GM21526 (cell line): ENCODE measurements at regions not wholly inside any gene's neighbourhood (a gene's known extent, or its start where the extent isn't known, plus 50 kb on each side); places are given as distances from the start of the nearest gene placed in this dataset.

Experiments used
- ATAC-seq: cut with Tn5 transposase; IDR thresholded peaks from one replicate; pipeline ENCODE4 v1.9.1; 2021; ENCODE audit warnings: moderate library complexity; ENCODE audit not compliant: unreplicated experiment, low FRiP score

DNA sequence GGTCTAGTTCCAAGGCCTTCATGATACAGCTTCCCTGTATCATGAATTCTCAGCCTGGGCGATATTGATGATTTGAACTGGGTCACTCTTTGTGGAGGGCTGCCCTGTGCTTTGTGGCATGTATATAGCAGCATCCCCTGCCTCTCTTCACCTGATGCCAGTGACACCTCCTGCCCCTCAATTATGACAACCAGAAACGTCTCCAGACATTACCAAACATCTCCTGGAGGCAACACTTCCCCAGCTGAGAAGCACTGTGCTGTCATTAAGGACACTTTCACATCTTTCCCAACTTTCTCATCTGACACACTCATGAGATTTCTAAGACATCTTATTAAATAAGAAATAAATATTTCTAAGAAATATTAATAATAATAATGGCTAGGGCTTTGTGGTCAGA lies 315.3 kb downstream of the BCL11B start:
- no peak for ATAC-seq

DNA sequence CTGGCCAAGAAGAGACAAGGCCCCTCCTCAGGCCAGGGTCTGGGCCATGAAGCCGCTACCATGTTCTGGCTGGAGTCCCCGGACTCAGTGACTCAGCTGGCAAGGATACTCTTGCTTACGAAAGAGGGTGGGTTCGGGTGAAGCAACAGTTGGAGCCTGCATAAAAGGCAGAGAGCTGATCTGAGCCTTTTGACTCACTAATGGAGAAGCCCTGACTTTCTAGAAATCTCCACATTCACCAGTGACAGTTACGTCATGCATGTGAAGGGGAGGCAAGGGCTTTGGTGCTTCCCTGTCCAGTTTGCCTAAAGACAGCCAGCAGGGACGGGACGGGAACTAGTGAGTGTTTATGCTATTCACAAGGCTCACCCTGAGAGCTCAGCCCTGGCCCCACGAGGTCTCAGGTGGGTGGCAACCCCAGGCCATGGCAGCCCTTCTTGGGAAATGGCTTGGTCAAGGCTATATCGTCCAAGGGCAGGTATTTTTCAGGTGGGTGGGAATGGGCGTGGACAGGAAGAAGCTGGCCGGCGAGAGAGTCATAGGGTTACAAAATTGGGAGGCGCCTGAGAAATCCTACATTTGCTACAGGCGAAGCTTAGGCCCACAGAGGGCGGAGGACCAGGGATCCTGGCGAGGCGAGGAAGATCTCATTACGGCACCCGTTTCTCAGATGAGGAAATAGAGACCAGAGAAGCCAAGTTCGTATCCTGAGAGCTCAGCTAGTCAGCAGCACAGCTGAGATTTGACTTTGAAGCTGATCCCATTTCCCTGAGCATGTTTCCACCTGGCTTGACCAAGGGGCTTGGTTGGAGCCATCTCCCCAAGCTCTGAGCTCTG lies 314.6 kb downstream of the BCL11B start:
- no peak for ATAC-seq

DNA sequence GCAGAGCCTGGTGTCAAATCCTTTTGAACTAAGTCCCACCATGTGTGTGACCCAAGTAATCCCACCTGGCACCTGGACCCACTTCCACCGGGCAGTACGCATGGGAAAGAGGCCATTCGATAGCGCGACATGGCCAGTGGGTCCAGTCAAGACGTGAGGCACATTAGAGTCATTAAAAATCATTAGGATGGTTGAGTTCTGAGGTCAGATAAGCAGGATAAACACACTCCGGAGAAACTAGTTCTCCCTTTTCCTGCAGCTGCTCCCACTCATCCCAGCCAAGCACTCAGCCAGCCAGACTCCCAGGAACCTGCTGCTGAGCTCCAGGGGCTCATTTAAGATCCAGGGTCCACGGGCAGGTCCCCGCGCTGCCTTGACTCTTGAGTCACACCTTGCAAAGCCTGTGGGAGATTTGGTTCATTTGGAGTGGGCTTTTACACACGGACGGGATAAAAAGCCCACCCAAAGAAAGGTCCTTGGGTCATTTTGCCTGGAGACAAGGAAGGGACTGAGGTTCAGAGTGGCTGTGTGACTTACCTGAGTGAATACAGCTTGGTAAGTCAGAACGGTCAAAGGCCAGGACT lies 313.9 kb downstream of the BCL11B start:
- no peak for ATAC-seq

DNA sequence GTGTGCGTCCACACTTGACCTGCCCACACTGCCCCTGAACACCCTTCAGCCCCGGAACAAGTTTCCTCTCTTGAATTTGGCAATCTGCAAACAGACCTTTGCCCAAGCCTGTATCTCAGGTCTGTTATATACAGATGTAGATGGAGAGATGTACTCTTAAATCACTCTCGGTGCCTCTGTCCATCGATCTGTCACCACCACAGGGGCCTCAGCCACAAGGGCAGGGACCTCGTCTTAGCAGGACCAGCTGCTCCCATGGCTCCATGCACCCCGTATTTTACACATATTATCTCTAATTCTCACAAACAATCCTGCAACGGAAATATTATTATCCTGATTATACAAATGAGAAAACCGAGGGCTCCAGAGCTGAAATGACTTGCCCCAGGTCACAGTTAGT lies 313.4 kb downstream of the BCL11B start:
- no peak for ATAC-seq

DNA sequence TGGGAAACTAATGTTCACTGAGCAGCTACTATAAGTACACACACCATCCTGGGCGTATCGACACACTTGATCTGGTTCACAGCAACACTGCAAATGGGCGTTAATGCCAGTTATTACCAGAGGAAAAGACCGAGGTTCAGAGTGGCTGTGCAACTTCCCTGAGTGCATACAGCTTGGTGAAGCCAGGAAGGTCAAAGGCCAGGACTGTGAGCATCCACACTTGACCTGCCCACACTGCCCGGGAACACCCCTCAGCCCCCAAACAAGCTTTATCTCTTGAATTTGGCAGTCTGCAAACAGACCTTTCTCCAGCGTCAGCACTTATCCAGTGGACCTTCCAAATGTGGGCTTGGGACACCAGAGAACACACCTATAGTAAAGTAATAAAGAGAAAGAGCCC lies 312.6 kb downstream of the BCL11B start:
- ATAC-seq = no peak

DNA sequence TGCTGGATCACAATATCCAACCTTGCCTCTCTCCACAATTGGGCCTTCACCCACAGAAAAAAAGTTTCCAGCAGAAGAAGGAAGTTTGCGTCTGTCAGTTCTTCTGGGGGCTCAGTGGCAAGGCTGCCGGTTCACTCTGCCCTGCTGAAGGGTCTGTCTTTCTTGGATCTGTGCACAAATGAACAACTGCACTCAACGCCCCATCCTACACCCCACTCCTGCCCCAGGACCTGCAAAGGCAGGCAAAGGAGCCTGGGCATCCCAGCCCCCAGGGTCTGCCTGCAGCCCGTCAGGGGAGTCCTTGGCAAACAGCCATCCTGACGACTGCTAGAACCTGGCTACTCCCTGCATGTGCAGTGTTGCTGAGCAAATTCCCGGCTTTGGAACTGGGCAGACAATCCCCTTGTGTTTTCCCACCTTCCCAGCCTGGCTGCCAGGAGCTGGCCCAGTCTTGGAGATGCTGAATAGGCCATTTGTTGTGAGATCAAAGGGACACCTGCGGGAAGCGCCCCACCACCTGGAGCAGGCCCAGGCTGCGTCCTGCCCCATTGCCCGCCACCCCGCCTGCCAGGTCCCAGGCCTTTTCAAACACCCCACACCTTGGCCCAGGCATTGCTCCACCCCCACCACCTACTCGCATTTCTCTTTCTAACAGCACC lies 311.9 kb downstream of the BCL11B start:
- ATAC-seq = no peak

DNA sequence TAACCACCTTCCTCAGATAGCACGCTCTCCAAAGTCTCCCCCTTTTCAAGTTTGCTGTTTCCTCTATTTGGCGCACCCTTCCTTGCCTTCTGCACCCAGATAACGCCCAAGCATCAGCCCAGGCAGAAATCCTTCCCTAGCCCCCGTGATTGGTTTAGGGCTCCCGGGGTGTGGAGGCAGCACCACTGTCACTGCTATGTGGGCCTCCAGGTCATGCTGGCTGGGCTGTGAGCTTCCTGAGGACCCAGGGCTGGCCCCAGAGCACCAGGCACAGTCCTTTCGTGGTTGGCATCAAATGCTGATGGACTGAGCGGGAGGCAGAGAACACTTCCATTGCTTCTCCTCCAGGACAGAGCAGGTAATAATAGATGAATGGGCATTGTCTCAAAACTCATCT lies 311.4 kb downstream of the BCL11B start:
- no peak for ATAC-seq

DNA sequence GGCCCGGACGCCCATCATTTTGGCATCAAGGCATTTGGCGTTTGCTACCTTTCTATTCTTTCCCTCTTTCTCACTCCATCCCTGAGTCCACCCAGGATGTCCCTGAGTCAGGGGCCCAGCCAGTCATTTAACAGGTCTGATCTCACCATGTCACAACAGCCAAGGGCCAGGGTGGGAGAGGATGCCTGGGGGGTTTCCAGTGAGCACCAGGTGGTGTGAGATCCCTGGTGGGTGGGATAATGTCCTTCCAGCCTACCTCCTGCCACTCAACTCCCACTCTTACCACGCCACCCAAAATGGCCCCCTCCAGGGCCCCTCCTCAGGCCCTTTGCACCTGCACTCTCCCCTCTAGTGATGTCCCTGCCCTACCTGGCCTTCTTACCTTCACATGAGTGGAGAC lies 310.8 kb downstream of the BCL11B start:
- ATAC-seq = no peak

DNA sequence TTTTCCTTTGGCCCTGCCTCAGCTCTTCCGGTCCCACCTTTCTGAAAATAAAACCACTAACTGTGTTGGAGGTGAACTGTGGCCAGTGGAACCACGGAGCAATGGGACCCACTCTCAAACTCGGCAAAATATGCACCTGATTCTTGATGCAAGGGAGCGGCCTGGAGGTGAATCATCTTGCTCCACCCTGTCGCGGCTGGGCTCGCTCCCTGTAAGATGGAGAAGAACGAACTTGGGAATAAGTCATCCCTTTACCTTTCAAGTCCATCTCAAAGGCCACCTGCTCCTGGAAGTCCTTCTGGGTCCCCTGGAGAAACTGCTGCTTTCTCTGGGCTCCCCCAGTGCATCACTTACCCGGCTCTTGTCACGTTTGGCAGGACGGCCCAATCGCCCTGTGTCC lies 309.9 kb downstream of the BCL11B start:
- ATAC-seq = no peak

DNA sequence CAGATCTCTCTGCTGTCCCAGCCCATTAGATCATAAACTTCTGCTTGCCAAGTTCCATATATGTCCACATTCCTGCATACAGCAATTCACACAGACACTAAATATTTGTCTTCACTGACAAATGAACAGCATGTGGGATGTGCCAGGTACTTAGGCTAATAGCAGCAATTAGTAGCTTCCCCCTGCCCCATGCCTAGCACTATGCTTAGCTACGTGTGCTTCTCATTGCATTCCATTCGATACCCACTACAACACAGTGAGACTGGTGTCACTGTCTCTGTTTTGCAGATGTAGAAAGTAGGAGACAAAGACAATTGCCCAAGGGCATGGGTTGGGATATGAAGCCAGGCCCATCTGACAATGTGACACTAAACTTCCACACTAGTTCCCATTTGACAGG lies 308.4 kb downstream of the BCL11B start:
- no peak for ATAC-seq

DNA sequence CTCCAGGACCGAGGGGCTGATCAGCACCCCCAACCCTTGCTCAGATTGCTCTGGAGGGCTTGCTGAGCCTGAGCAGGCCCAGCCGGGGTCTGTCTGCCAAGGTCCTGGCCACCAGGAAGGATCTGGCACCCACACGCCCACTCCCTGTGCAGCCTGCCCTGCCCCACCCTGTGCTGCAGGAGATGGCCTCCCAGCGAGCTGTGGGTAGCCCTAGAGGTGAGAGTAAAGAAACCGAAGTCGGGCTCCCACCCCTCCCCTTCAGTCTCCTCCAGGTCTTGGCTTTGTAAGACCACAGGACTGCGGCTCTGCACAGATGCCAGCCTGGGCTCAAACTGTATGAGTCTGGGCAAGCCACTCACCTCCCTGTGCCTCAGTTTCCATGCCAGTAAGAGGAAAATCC lies 307.8 kb downstream of the BCL11B start:
- no peak for ATAC-seq

DNA sequence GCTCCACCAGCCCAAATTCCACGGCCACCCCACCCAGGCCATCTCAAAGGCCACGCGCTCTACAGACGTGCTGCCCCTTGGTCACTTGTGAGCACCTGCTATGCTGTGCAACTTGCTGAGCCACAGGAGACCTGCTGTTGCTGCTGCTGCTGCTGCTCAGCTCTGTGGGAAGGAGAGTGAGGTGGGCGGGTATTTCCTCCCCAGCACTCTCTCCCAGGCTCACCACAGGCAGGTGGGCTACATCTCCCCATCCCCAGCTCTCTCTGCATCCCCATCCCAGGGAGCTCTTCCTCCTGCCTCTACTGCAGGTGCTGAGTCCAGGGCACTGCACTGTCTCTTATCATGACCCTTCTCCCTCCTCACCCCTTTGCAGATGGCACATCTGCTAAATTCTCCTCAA lies 306.9 kb downstream of the BCL11B start:
- no peak for ATAC-seq

DNA sequence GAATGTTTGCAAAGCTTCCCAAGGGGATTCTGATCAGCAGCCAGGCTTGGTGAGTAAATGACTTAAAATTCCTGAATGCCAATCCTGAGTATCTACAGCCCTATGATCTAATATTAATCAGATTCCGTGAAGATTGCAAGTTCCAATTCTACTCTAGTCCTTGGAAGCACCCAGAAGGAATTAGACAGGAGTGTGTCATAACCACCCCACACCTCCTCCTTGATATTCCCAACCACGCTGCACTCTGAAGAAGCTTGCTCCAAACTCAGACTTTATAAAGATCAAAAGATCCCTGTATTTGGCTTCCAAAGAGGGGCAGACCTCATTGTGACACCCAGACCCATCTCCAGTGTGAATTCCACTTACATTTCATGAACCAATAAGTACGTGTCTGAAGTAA lies 306.0 kb downstream of the BCL11B start:
- no peak for ATAC-seq

DNA sequence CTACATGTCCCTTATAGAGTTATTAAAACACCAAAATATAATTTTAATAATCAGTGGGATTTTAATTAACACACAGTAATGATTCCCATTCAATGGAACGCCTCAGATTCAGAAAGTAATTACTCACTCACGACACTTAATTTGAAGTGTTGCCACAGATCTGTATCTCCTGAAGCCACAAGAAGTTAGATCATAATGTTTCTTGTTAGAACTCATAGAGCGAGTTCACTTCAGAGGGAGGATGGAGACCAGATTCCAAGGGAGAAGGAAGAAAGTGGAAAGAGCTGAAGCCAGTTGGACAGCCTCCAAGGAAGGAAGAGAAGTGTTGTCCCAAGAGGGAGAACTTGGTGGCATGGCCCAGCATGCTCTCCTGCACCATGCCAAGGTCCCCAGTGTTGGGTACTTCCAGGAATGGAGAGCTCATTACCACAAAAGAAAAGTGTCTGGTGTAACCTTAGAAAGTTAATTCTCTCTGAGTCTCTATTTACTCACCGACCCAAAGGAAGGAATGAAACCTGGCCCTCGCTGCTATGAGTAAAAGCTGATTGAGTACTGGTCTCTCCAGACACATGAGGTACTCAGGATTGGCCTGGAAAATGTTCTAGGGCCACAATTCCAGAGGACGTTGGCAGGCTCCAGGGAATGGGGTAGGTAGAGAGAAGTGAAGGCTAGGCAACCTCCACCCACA lies 305.4 kb downstream of the BCL11B start:
- no peak for ATAC-seq

DNA sequence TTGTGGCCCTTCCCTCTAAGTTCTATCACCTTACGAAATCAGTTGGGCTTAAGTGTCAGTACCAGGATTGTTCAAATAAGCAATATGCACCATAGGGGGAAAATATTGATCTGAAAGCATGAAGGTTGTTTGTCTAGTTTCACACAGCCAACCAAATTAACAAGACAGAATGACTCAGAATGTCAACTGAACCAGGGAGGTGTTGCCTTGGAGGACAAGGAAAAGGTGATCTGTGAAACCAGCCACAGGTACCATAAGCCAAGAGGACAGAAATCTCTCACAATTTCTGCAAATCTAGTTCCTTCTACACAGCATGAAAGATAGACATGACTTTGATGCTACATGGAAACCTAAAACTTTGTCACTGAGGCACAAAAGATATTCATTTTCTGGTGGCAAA lies 297.9 kb downstream of the BCL11B start:
- ATAC-seq = no peak

DNA sequence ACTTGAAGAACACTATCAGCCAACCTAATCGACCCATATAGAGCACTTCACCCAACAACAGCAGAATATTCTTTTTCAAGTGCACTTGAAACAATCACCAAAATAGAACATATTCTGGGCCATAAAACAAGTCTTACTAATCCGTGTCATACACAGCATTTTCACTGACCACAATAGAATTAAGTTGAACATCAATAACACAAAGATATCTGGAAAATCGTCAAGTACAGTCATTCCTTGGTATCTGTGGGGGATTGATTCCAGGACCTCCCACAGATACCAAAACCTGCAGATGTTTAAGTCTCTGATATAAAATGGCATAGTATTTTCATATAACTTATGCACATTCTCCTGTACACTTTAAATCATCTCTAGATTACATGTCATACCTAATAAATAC lies 295.7 kb downstream of the BCL11B start:
- ATAC-seq = no peak

DNA sequence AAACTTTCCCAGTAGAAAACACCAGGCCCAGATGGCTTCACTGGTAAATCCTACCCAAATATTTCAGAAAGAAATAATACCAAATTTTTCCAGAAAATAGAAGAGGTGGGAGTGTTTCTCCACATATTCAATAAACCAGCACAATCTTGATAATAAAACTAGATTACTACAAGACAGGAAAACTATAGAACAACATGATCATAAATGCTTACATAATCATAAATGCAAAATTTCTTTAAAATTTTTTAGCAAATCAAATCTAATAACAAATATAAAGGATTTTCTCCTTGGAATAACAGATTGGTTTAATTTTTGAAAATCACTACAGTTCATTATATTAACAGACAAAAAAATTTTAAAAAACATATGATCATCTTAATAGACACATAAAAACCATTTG lies 294.5 kb downstream of the BCL11B start:
- ATAC-seq = no peak

DNA sequence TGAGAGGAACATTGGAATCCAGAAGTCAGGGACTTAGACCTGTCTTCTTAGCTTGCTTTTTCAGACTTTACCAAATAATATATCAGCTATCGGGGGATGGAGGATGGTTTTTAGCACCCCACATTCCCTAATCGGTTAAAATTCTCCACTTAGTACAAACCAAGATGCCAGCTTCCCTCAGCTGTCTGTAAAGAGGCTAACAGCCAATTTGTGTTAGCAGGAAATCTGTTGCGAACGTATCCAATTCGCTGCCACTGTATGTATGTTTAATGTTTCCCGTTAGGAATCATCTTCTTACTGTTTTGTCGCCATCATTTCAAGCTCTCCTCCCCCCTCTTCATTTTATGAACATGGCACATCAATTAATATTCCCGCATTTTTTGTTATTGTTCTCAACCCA lies 289.0 kb downstream of the BCL11B start:
- ATAC-seq = no peak

DNA sequence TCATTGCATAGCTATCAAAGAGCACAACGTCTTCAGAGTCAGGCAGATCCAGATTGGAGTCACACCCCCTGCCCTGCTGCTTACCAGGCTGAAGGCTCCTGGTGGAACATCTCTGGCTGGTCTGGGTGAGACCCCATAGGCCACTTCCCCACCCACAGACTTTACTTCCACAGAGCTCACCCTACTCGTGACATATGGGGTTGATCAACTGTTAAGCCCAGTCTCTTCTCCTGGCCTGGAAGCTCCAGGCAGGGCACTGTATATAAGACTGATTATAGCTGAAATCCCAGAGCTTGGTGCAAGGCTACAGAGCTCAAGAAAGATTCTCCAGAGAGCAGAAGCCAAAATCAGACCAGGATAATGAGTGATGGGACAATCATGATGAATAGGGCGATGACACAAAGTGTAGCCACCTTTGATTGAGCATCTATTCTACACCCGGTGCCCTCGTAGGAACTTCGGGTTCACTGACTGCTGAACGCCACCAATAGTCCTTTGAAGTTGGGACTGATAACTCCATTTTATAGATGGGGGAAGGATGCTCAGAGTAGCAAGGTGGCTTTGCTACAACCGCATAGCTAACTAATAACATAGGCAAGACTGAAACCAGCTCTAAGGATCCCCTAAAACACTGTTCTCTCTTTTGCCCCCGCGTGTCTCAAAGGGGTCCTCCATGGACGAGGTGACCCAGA lies 287.8 kb downstream of the BCL11B start:
- ATAC-seq = no peak

DNA sequence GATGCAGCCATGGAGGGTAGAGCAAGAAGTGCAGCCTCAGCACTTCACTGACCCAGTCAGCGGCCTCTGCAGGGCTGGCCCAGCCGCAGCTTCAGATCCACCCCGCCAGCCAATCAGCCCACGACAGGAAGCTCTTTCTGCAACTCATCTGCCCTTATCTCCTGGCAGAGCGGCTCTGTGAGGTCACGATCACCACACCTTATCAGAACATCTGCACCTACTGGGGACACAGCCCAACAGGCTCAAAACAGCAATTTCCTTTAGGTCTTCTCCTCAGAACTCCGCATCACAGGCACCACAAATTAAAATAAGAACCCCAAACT lies 287.3 kb downstream of the BCL11B start:
- ATAC-seq = no peak

DNA sequence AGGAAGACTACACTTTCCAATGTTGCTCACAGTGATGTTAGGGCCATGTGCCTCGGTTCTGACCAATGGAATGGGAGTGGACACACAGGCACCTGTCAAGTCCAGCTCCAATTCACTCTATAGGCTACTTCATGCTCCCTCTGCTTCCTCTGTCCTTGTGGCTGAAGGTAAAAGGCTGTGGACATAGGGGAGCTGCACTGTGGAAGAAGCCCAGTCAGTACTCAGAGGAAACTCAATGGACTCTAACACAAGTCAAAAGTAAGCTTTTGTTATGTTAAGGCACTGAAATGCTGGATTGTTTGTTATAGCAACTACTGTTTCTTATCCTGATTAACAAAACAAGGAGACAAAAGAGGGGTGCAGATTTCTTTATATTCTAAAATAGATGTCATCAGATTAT lies 278.2 kb downstream of the BCL11B start:
- no peak for ATAC-seq
